Vagina (tissue), 2 donors: ENCODE measurements at regions not wholly inside any gene's neighbourhood (a gene's known extent, or its start where the extent isn't known, plus 50 kb on each side); places are given as distances from the start of the nearest gene placed in this dataset.

Experiments
- CTCF ChIP-seq, 3 experiments: fragments of 450-650 bp in 2 of 3; fragments of 200-600 bp in 1 of 3; sonication (generic) in 1 of 3; IDR thresholded peaks; one replicate each; pipeline ENCODE4 v1.5.1; 2017 to 2019; ENCODE audit warnings: antibody characterized with exemption in 3 of 3, mild to moderate bottlenecking in 2 of 3, moderate library complexity in 2 of 3
- POLR2A ChIP-seq, 2 donors: fragments of 450-650 bp; IDR thresholded peaks; one replicate each; pipeline ENCODE4 v1.6.1; 2017; ENCODE audit warnings: antibody characterized with exemption in 2 of 2, mild to moderate bottlenecking in 2 of 2, moderate library complexity in 2 of 2
- POLR2AphosphoS5 ChIP-seq, 2 donors: sonication (generic); formaldehyde crosslinking; IDR thresholded peaks; one replicate each; pipeline ENCODE4 v1.9.0; 2017; ENCODE audit warnings: antibody characterized with exemption in 2 of 2, mild to moderate bottlenecking in 2 of 2, low read depth in 1 of 2; ENCODE audit not compliant: insufficient read depth in 1 of 2

GRCh38 chr6:166768761-166769160 is 141.7 kb upstream of the RPS6KA2 start:
- TF ChIP-seq CTCF (IDR thresholded peaks at IDR 0.05), result no peak
- no peak for TF ChIP-seq POLR2AphosphoS5 (IDR thresholded peaks at IDR 0.05; ENCODE audit: insufficient read depth in 1 of 2, low read depth in 1 of 2)
- no peak for TF ChIP-seq POLR2A (IDR thresholded peaks at IDR 0.05)
